Nephron (organoid): ENCODE measurements at regions not wholly inside any gene's neighbourhood (a gene's known extent, or its start where the extent isn't known, plus 50 kb on each side); places are given as distances from the start of the nearest gene placed in this dataset.
A peak's percentile ranks its signal among the peaks of the same experiment; 100 is the strongest.

ENCODE experiments used
- H3K27ac Mint-ChIP-seq, 3 experiments: 2 replicates each; pipeline ENCODE4 v1.8.0; 2020; ENCODE audit warnings: mixed read lengths in 3 of 3, mild to moderate bottlenecking in 2 of 3, moderate library complexity in 1 of 3
- H3K27me3 Mint-ChIP-seq: 2 replicates; pipeline ENCODE4 v1.8.0; 2021; ENCODE audit warnings: low read depth, mild to moderate bottlenecking, moderate library complexity, mixed read lengths
- H3K36me3 Mint-ChIP-seq: 2 replicates; pipeline ENCODE4 v1.8.0; 2020; ENCODE audit warnings: low read depth, mixed read lengths
- H3K4me1 Mint-ChIP-seq: 2 replicates; pipeline ENCODE4 v1.8.0; 2020; ENCODE audit warnings: mixed read lengths
- H3K4me3 Mint-ChIP-seq, 3 experiments: 2 replicates each; pipeline ENCODE4 v1.8.0; 2020; ENCODE audit warnings: mild to moderate bottlenecking in 3 of 3, mixed read lengths in 3 of 3, moderate library complexity in 2 of 3
- H3K9me3 Mint-ChIP-seq: 2 replicates; pipeline ENCODE4 v1.8.0; 2020; ENCODE audit warnings: mixed read lengths
- TF ChIP-seq, protein P1 (sequence below), 3 experiments: fragments of 200-600 bp; sonication (generic); IDR thresholded peaks; one replicate each; pipeline ENCODE4 v1.5.0; 2021; ENCODE audit warnings: antibody characterized with exemption in 3 of 3; ENCODE audit not compliant: unreplicated experiment in 3 of 3

GRCh38 chr12:70032076-70032475, 207.0 kb downstream of the MYRFL start:
- Mint-ChIP-seq H3K4me1 (peaks cover 7% of the 10 kb centered on the region), H3K9me3 (peaks cover 4% of the 10 kb centered on the region), H3K27ac (peak overlapping the region in 2 of 3 experiments; percentile 21 to 61), H3K27me3 (no peaks in the 10 kb centered on the region), H3K4me3 (no peak overlapping the region), H3K36me3 (no peaks in the 10 kb centered on the region)
- TF ChIP-seq, protein P1, sequence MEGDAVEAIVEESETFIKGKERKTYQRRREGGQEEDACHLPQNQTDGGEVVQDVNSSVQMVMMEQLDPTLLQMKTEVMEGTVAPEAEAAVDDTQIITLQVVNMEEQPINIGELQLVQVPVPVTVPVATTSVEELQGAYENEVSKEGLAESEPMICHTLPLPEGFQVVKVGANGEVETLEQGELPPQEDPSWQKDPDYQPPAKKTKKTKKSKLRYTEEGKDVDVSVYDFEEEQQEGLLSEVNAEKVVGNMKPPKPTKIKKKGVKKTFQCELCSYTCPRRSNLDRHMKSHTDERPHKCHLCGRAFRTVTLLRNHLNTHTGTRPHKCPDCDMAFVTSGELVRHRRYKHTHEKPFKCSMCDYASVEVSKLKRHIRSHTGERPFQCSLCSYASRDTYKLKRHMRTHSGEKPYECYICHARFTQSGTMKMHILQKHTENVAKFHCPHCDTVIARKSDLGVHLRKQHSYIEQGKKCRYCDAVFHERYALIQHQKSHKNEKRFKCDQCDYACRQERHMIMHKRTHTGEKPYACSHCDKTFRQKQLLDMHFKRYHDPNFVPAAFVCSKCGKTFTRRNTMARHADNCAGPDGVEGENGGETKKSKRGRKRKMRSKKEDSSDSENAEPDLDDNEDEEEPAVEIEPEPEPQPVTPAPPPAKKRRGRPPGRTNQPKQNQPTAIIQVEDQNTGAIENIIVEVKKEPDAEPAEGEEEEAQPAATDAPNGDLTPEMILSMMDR (IDR thresholded peaks at IDR 0.05; ENCODE audit: unreplicated experiment in 3 of 3) = no peak

DNA sequence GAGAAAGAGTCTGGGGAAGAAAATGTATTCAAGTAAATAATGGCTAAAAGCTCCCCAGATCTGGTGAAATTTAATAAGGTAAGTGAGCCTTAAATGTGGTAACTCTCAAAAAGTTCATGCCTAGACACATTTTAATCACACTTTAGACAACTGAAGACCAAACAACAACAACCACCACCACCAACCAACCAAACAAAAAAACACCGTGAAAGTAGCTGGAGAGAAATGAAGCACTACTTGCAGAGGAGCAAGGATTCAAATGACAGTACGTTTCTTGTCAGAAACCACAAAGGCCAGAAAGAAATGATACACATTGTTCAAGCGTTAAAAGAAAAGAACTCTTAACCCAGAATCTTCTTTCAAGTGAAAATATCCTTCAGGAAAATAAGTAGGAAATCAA, 208.3 kb downstream of the MYRFL start:
- H3K4me3 Mint-ChIP-seq = no peak overlapping the region
- H3K27ac Mint-ChIP-seq = no peak overlapping the region
- H3K9me3 Mint-ChIP-seq = peaks cover 4% of the 10 kb centered on the region
- H3K36me3 Mint-ChIP-seq = no peaks in the 10 kb centered on the region
- H3K4me1 Mint-ChIP-seq = peaks cover 7% of the 10 kb centered on the region
- TF ChIP-seq, protein P1 (IDR thresholded peaks at IDR 0.05; ENCODE audit: unreplicated experiment in 3 of 3) = no peak
- no peaks in the 10 kb centered on the region for H3K27me3 Mint-ChIP-seq

DNA sequence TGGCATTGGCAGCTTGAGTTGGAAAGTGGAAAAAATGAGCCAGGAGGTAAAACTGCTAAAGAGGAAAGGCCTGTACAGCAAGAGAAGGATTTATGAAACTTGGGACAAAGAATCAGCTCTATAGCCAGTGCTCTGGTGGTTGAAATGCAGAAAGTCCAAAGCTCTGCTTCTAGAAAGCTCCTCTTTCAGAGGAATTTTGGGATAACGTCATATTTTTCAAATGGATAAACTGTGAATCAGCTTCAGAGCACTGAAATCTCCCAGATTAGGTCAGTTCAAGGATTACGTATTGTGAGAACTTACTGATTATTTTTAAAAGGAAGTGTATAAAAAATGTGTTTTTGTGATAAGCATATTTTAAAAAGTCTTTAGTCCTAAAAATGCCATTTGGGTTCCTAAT, 203.1 kb upstream of the CNOT2 start:
- no peaks in the 10 kb centered on the region for H3K9me3 Mint-ChIP-seq

DNA sequence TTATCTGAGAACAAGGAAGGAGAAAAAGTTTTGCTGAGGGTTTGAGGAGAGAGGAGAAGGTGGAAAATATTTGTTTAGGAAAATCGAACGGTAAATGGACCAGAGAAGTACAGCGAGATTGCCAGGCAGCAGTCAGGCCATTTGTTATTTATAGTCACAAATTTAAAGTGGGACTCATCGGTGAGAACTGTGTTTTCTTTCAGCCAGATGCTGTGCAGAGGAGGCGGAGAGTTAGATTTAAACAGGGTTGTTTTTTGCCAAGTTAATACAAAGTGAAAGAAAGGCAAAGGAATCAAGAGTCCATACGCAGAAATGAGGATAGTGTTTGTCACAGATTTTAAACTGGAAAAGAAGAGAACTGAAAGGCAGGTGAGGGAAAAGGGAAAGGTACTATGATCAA, 200.6 kb upstream of the CNOT2 start:
- H3K4me3 Mint-ChIP-seq = peak overlapping the region in 2 of 3 experiments; percentile 5 to 40
- H3K4me1 Mint-ChIP-seq = peaks cover 23% of the 10 kb centered on the region
- TF ChIP-seq, protein P1 (IDR thresholded peaks at IDR 0.05; ENCODE audit: unreplicated experiment in 3 of 3) = no peak
- no peaks in the 10 kb centered on the region for H3K27me3 Mint-ChIP-seq
- no peaks in the 10 kb centered on the region for H3K9me3 Mint-ChIP-seq
- H3K27ac Mint-ChIP-seq = peak overlapping the region in 2 of 3 experiments; percentile 25 to 27
- no peaks in the 10 kb centered on the region for H3K36me3 Mint-ChIP-seq

More for the DNA sequence above, 203.1 kb upstream of the CNOT2 start:
- Mint-ChIP-seq H3K36me3 (no peaks in the 10 kb centered on the region), H3K4me3 (no peak overlapping the region), H3K4me1 (peaks cover 22% of the 10 kb centered on the region), H3K27me3 (no peaks in the 10 kb centered on the region), H3K27ac (no peak overlapping the region)
- TF ChIP-seq, protein P1 (IDR thresholded peaks at IDR 0.05; ENCODE audit: unreplicated experiment in 3 of 3) = no peak

- Mint-ChIP-seq H3K9me3 (no peaks in the 10 kb centered on the region), H3K4me1 (peaks cover 23% of the 10 kb centered on the region), H3K27me3 (no peaks in the 10 kb centered on the region), H3K4me3 (no peak overlapping the region), H3K36me3 (no peaks in the 10 kb centered on the region), H3K27ac (no peak overlapping the region)
- TF ChIP-seq, protein P1 (IDR thresholded peaks at IDR 0.05; ENCODE audit: unreplicated experiment in 3 of 3) = no peak
Observed at GRCh38 chr12:70043490-70044138, 199.6 kb upstream of the CNOT2 start.

DNA sequence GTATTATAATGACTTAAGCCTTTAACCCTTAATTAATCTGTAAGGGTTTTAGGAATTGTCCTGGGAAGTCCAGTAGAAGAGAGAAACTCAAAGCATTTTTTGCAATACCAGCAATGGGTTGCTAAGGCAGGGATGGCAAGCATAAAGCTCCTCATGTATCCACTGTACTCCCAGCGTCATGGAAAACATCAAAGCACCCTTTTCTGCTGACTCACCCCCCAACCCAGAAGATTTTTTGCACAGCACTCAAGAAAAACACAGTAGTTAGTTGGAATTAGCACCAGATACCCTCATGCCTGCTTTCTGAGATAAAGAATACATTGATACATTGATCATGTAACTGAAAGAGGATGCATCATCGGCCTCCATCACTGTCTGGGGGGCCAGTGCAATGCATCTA, 199.1 kb upstream of the CNOT2 start:
- Mint-ChIP-seq H3K27me3 (no peaks in the 10 kb centered on the region), H3K9me3 (no peaks in the 10 kb centered on the region), H3K4me3 (no peak overlapping the region), H3K27ac (no peak overlapping the region), H3K36me3 (no peaks in the 10 kb centered on the region), H3K4me1 (peaks cover 23% of the 10 kb centered on the region)
- TF ChIP-seq, protein P1 (IDR thresholded peaks at IDR 0.05; ENCODE audit: unreplicated experiment in 3 of 3) = no peak
